ENCODE measurements at regions not wholly inside any gene's neighbourhood (a gene's known extent, or its start where the extent isn't known, plus 50 kb on each side); places are given as distances from the start of the nearest gene placed in this dataset.
A peak's percentile ranks its signal among the peaks of the same experiment; 100 is the strongest.

- TF ChIP-seq HMBOX1 (IDR thresholded peaks at IDR 0.05) (no peak), RNF2 (IDR thresholded peaks at IDR 0.05) (no peak), ZNF780A (CRISPR knock-in tag; IDR thresholded peaks at IDR 0.05) (no peak), HNRNPK (IDR thresholded peaks at IDR 0.05; ENCODE audit: low read depth, low read length, poor library complexity, severe bottlenecking) (no peak), SAFB2 (IDR thresholded peaks at IDR 0.05; ENCODE audit: borderline replicate concordance, low read depth, low read length, severe bottlenecking) (no peak), CSDE1 (IDR thresholded peaks at IDR 0.05) (no peak), SMAD4 (CRISPR knock-in tag; conservative IDR thresholded peaks at IDR 0.05) (no peak)
- TF ChIP-seq, protein P1, sequence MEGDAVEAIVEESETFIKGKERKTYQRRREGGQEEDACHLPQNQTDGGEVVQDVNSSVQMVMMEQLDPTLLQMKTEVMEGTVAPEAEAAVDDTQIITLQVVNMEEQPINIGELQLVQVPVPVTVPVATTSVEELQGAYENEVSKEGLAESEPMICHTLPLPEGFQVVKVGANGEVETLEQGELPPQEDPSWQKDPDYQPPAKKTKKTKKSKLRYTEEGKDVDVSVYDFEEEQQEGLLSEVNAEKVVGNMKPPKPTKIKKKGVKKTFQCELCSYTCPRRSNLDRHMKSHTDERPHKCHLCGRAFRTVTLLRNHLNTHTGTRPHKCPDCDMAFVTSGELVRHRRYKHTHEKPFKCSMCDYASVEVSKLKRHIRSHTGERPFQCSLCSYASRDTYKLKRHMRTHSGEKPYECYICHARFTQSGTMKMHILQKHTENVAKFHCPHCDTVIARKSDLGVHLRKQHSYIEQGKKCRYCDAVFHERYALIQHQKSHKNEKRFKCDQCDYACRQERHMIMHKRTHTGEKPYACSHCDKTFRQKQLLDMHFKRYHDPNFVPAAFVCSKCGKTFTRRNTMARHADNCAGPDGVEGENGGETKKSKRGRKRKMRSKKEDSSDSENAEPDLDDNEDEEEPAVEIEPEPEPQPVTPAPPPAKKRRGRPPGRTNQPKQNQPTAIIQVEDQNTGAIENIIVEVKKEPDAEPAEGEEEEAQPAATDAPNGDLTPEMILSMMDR (IDR thresholded peaks at IDR 0.05 in 2 of 3, conservative IDR thresholded peaks at IDR 0.05 in 1 of 3; ENCODE audit: insufficient read depth in 2 of 3, low read depth in 1 of 3, low read length in 3 of 3) = peak in 1 of 3 experiments; percentile 15; a peak in 1 of 6 replicates
Measured at GRCh38 chr1:116232989-116233514, 121.9 kb downstream of the MAB21L3 start (continued).

- no peak overlapping the region for H3K4me2 ChIP-seq (ENCODE audit: insufficient read depth, low read length)
- no peaks in the 10 kb centered on the region for H4K20me1 ChIP-seq (replicated peaks; ENCODE audit: control insufficient read depth, insufficient read depth, low read length)
- no peaks in the 10 kb centered on the region for H3K9me3 ChIP-seq (replicated peaks; ENCODE audit: control insufficient read depth, insufficient read depth, low read depth, low read length)
- no peaks in the 10 kb centered on the region for H3K36me3 ChIP-seq (ENCODE audit: control insufficient read depth, insufficient read depth, low read length)
- no TSS peak for BruUV-seq (replicated peaks)
- H3K4me1 ChIP-seq (replicated peaks in 1 of 2; ENCODE audit: control insufficient read depth in 2 of 2, insufficient read depth in 2 of 2, low read length in 2 of 2) = no peaks in the 10 kb centered on the region
- WGBS (ENCODE audit: insufficient coverage, low coverage, missing lambda C conversion rate) = 0% methylated on average over 5 of the region's 5 CpGs
- ATAC-seq = no peak
- no peak overlapping the region for H3K4me3 ChIP-seq
- CTCF ChIA-PET (ENCODE audit: low intra/inter-chr PET ratio) = no interaction called here
- no peak for DNase-seq (ENCODE audit: extremely low read depth in 1 of 4, low spot score in 3 of 4)
- H3K27ac ChIP-seq (ENCODE audit: extremely low read depth, low read depth, low read length) = no peak overlapping the region
- no peak overlapping the region for H3K9ac ChIP-seq (ENCODE audit: insufficient read depth in 1 of 2, low read depth in 2 of 2, low read length in 2 of 2)
- POLR2A ChIA-PET = interaction anchor here (0.6 to 1.3 kb wide), 5 partner anchors 9 to 260 kb away, joined by 3 to 4 read pairs (median 3); no protein-coding TSS in a partner anchor
- H2AFZ ChIP-seq (ENCODE audit: low read depth, low read length) = no peak overlapping the region
- no peak for FAIRE-seq
- in situ Hi-C loops (cut with MboI) (no loop called here), intact Hi-C loops (cut with micrococcal nuclease) (loop anchor here (10.0 kb wide), 1 partner anchor 260 kb away; no protein-coding TSS in a partner anchor)
- no peaks in the 10 kb centered on the region for H3K9me1 ChIP-seq (ENCODE audit: control insufficient read depth, insufficient read depth, low read length)
- H3K27me3 ChIP-seq (ENCODE audit: control insufficient read depth in 2 of 2, insufficient read depth in 2 of 2, low read length in 2 of 2) = peaks cover 13 to 36% of the 10 kb centered on the region in 2 experiments
- H3K79me2 ChIP-seq (ENCODE audit: control insufficient read depth, insufficient read depth, low read length) = no peaks in the 10 kb centered on the region
- no peak for TF ChIP-seq ZNF586 (CRISPR knock-in tag; conservative IDR thresholded peaks at IDR 0.05)
- TF ChIP-seq ZNF408 (CRISPR knock-in tag; IDR thresholded peaks at IDR 0.05; ENCODE audit: low read depth) = no peak
- no peak for TF ChIP-seq MEF2A (IDR thresholded peaks at IDR 0.05; ENCODE audit: control insufficient read depth, low read depth, low read length)
- TF ChIP-seq, protein P2, sequence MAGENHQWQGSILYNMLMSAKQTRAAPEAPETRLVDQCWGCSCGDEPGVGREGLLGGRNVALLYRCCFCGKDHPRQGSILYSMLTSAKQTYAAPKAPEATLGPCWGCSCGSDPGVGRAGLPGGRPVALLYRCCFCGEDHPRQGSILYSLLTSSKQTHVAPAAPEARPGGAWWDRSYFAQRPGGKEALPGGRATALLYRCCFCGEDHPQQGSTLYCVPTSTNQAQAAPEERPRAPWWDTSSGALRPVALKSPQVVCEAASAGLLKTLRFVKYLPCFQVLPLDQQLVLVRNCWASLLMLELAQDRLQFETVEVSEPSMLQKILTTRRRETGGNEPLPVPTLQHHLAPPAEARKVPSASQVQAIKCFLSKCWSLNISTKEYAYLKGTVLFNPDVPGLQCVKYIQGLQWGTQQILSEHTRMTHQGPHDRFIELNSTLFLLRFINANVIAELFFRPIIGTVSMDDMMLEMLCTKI (IDR thresholded peaks at IDR 0.05; ENCODE audit: partially characterized antibody) = no peak
Measured at GRCh38 chr1:116234429-116234828, 123.2 kb downstream of the MAB21L3 start.

Data from K562 (cell line).